ENCODE measurements at regions not wholly inside any gene's neighbourhood (a gene's known extent, or its start where the extent isn't known, plus 50 kb on each side); places are given as distances from the start of the nearest gene placed in this dataset.

- Histone ChIP-seq H3K79me2 (ENCODE audit: control insufficient read depth, low read length) (no peaks in the 10 kb centered on the region), H4K20me1 (ENCODE audit: control insufficient read depth, insufficient read depth, low read depth, low read length) (no peaks in the 10 kb centered on the region), H3K4me3 (ENCODE audit: low read length) (no peak overlapping the region), H3K27ac (ENCODE audit: low read depth, low read length) (no peak overlapping the region), H3F3A (ENCODE audit: control insufficient read depth, insufficient read depth) (no peaks in the 10 kb centered on the region), H3K4me2 (ENCODE audit: low read length) (no peak overlapping the region), H3K9me2 (replicated peaks; ENCODE audit: control insufficient read depth, low read length) (no peaks in the 10 kb centered on the region), H3K4me1 (ENCODE audit: control insufficient read depth, low read length) (no peaks in the 10 kb centered on the region), H3K9me3 (ENCODE audit: control insufficient read depth, insufficient read depth, low read length) (no peaks in the 10 kb centered on the region), H3K27me3 (ENCODE audit: control insufficient read depth, low read length) (no peaks in the 10 kb centered on the region), H3K36me3 (ENCODE audit: control insufficient read depth, low read length) (no peaks in the 10 kb centered on the region)
- no peak for TF ChIP-seq CTCF (IDR thresholded peaks at IDR 0.05; ENCODE audit: low read depth, low read length, poor library complexity, severe bottlenecking)
- TF ChIP-seq EZH2phosphoT487 (IDR thresholded peaks at IDR 0.05; ENCODE audit: borderline replicate concordance, low read length), result no peak
These were observed 1094.9 kb upstream of the EPHA6 start for GRCh38 chr3:95719481-95719880.

GRCh38 chr3:95721938-95722337 lies 1092.5 kb upstream of the EPHA6 start:
- Histone ChIP-seq H3K9me3 (ENCODE audit: control insufficient read depth, insufficient read depth, low read length) (no peaks in the 10 kb centered on the region), H4K20me1 (ENCODE audit: control insufficient read depth, insufficient read depth, low read depth, low read length) (no peaks in the 10 kb centered on the region), H3K36me3 (ENCODE audit: control insufficient read depth, low read length) (no peaks in the 10 kb centered on the region), H3K27ac (ENCODE audit: low read depth, low read length) (no peak overlapping the region), H3K4me1 (ENCODE audit: control insufficient read depth, low read length) (no peaks in the 10 kb centered on the region), H3K27me3 (ENCODE audit: control insufficient read depth, low read length) (no peaks in the 10 kb centered on the region), H3K4me2 (ENCODE audit: low read length) (no peak overlapping the region), H3F3A (ENCODE audit: control insufficient read depth, insufficient read depth) (no peaks in the 10 kb centered on the region), H3K79me2 (ENCODE audit: control insufficient read depth, low read length) (no peaks in the 10 kb centered on the region), H3K9me2 (replicated peaks; ENCODE audit: control insufficient read depth, low read length) (no peaks in the 10 kb centered on the region), H3K4me3 (ENCODE audit: low read length) (no peak overlapping the region)
- TF ChIP-seq EZH2phosphoT487 (IDR thresholded peaks at IDR 0.05; ENCODE audit: borderline replicate concordance, low read length) (no peak), CTCF (IDR thresholded peaks at IDR 0.05; ENCODE audit: low read depth, low read length, poor library complexity, severe bottlenecking) (no peak)

GRCh38 chr3:95725770-95726169 lies 1088.6 kb upstream of the EPHA6 start:
- no peaks in the 10 kb centered on the region for H3K4me1 ChIP-seq (ENCODE audit: control insufficient read depth, low read length)
- no peak overlapping the region for H3K27ac ChIP-seq (ENCODE audit: low read depth, low read length)
- H3K4me2 ChIP-seq (ENCODE audit: low read length), result no peak overlapping the region
- no peak for TF ChIP-seq EZH2phosphoT487 (IDR thresholded peaks at IDR 0.05; ENCODE audit: borderline replicate concordance, low read length)
- no peak for TF ChIP-seq CTCF (IDR thresholded peaks at IDR 0.05; ENCODE audit: low read depth, low read length, poor library complexity, severe bottlenecking)
- H3K4me3 ChIP-seq (ENCODE audit: low read length), result no peak overlapping the region
- no peaks in the 10 kb centered on the region for H3K79me2 ChIP-seq (ENCODE audit: control insufficient read depth, low read length)
- H3K27me3 ChIP-seq (ENCODE audit: control insufficient read depth, low read length), result no peaks in the 10 kb centered on the region
- no peaks in the 10 kb centered on the region for H3F3A ChIP-seq (ENCODE audit: control insufficient read depth, insufficient read depth)
- H3K9me3 ChIP-seq (ENCODE audit: control insufficient read depth, insufficient read depth, low read length), result no peaks in the 10 kb centered on the region
- H4K20me1 ChIP-seq (ENCODE audit: control insufficient read depth, insufficient read depth, low read depth, low read length), result no peaks in the 10 kb centered on the region
- no peaks in the 10 kb centered on the region for H3K9me2 ChIP-seq (replicated peaks; ENCODE audit: control insufficient read depth, low read length)
- no peaks in the 10 kb centered on the region for H3K36me3 ChIP-seq (ENCODE audit: control insufficient read depth, low read length)

GRCh38 chr3:95731753-95732152 lies 1082.6 kb upstream of the EPHA6 start:
- Histone ChIP-seq H3K27me3 (ENCODE audit: control insufficient read depth, low read length) (no peaks in the 10 kb centered on the region), H3K27ac (ENCODE audit: low read depth, low read length) (no peak overlapping the region), H3K4me3 (ENCODE audit: low read length) (no peak overlapping the region), H3K4me2 (ENCODE audit: low read length) (no peak overlapping the region), H4K20me1 (ENCODE audit: control insufficient read depth, insufficient read depth, low read depth, low read length) (no peaks in the 10 kb centered on the region), H3F3A (ENCODE audit: control insufficient read depth, insufficient read depth) (no peaks in the 10 kb centered on the region), H3K9me2 (replicated peaks; ENCODE audit: control insufficient read depth, low read length) (no peaks in the 10 kb centered on the region), H3K4me1 (ENCODE audit: control insufficient read depth, low read length) (no peaks in the 10 kb centered on the region), H3K9me3 (ENCODE audit: control insufficient read depth, insufficient read depth, low read length) (no peaks in the 10 kb centered on the region), H3K36me3 (ENCODE audit: control insufficient read depth, low read length) (no peaks in the 10 kb centered on the region), H3K79me2 (ENCODE audit: control insufficient read depth, low read length) (no peaks in the 10 kb centered on the region)
- TF ChIP-seq EZH2phosphoT487 (IDR thresholded peaks at IDR 0.05; ENCODE audit: borderline replicate concordance, low read length) (no peak), CTCF (IDR thresholded peaks at IDR 0.05; ENCODE audit: low read depth, low read length, poor library complexity, severe bottlenecking) (no peak)

Measured in DOHH2 (cell line).